ENCODE measurements at regions not wholly inside any gene's neighbourhood (a gene's known extent, or its start where the extent isn't known, plus 50 kb on each side); places are given as distances from the start of the nearest gene placed in this dataset.

DNA sequence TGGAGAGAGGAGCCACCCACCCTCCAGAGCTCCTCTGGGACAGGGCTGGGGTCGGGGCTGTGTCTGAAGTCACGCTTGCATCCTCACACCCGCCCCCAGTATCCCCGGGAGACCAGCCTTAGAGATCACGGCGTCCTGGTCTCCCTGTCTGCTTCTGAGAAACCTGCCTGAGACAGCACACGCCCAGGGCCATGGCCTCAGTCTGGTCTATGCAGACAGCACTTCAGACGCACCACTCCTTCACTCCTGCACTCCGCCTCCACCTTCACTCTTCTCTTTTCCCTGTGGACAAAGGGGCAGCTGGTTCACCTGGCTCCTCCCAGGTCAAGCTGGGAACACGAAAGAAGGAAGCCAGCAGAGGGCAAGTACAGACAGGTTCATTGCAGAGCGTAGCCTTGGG, 248.0 kb upstream of the GSE1 start:
- TF ChIP-seq, protein P1, sequence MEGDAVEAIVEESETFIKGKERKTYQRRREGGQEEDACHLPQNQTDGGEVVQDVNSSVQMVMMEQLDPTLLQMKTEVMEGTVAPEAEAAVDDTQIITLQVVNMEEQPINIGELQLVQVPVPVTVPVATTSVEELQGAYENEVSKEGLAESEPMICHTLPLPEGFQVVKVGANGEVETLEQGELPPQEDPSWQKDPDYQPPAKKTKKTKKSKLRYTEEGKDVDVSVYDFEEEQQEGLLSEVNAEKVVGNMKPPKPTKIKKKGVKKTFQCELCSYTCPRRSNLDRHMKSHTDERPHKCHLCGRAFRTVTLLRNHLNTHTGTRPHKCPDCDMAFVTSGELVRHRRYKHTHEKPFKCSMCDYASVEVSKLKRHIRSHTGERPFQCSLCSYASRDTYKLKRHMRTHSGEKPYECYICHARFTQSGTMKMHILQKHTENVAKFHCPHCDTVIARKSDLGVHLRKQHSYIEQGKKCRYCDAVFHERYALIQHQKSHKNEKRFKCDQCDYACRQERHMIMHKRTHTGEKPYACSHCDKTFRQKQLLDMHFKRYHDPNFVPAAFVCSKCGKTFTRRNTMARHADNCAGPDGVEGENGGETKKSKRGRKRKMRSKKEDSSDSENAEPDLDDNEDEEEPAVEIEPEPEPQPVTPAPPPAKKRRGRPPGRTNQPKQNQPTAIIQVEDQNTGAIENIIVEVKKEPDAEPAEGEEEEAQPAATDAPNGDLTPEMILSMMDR (IDR thresholded peaks at IDR 0.05; ENCODE audit: poor library complexity) = no peak
- no peak for TF ChIP-seq EZH2 (IDR thresholded peaks at IDR 0.05; ENCODE audit: borderline replicate concordance)

Measured in hepatocyte (in vitro differentiated cells).